Endothelial cell (in vitro differentiated cells): ENCODE measurements at regions not wholly inside any gene's neighbourhood (a gene's known extent, or its start where the extent isn't known, plus 50 kb on each side); places are given as distances from the start of the nearest gene placed in this dataset.

Source experiments
- DNase-seq: peaks from one replicate; pipeline ENCODE4 v3.0.0; 2021; ENCODE audit warnings: low spot score
- H3K27ac Mint-ChIP-seq: one replicate; pipeline ENCODE4 v1.8.0; 2021; ENCODE audit warnings: mixed read lengths, inconsistent platforms; ENCODE audit not compliant: unreplicated experiment
- H3K27me3 Mint-ChIP-seq: one replicate; pipeline ENCODE4 v1.8.0; 2021; ENCODE audit warnings: mild to moderate bottlenecking, moderate library complexity, mixed read lengths, inconsistent platforms; ENCODE audit not compliant: unreplicated experiment
- H3K36me3 Mint-ChIP-seq: one replicate; pipeline ENCODE4 v1.8.0; 2021; ENCODE audit warnings: mild to moderate bottlenecking, low read depth, mixed read lengths, inconsistent platforms; ENCODE audit not compliant: unreplicated experiment
- H3K4me1 Mint-ChIP-seq: one replicate; pipeline ENCODE4 v1.8.0; 2021; ENCODE audit warnings: mild to moderate bottlenecking, mixed read lengths, inconsistent platforms; ENCODE audit not compliant: unreplicated experiment
- H3K4me3 Mint-ChIP-seq: one replicate; pipeline ENCODE4 v1.8.0; 2021; ENCODE audit warnings: mild to moderate bottlenecking, mixed read lengths, inconsistent platforms; ENCODE audit not compliant: unreplicated experiment
- H3K9me3 Mint-ChIP-seq: one replicate; pipeline ENCODE4 v1.8.0; 2021; ENCODE audit warnings: mixed read lengths, inconsistent platforms; ENCODE audit not compliant: unreplicated experiment
- CTCF ChIP-seq: fragments of 200-600 bp; sonication (generic); IDR thresholded peaks from one replicate; pipeline ENCODE4 v1.5.0; 2021; ENCODE audit warnings: antibody characterized with exemption; ENCODE audit not compliant: unreplicated experiment

GRCh38 chr17:70658317-70658716, 489.0 kb downstream of the KCNJ2 start:
- Mint-ChIP-seq H3K4me1 (no peaks in the 10 kb centered on the region), H3K9me3 (no peaks in the 10 kb centered on the region), H3K27me3 (no peaks in the 10 kb centered on the region), H3K36me3 (no peaks in the 10 kb centered on the region), H3K4me3 (no peak overlapping the region), H3K27ac (no peak overlapping the region)
- no peak for TF ChIP-seq CTCF
- DNase-seq: no peak

GRCh38 chr17:70658840-70659239, 489.5 kb downstream of the KCNJ2 start:
- Mint-ChIP-seq H3K4me1 (no peaks in the 10 kb centered on the region), H3K27ac (no peak overlapping the region), H3K9me3 (no peaks in the 10 kb centered on the region), H3K4me3 (no peak overlapping the region), H3K36me3 (no peaks in the 10 kb centered on the region), H3K27me3 (no peaks in the 10 kb centered on the region)
- DNase-seq: no peak
- no peak for TF ChIP-seq CTCF

GRCh38 chr17:70661342-70662222, 492.2 kb downstream of the KCNJ2 start:
- Mint-ChIP-seq H3K4me1 (no peaks in the 10 kb centered on the region), H3K27me3 (no peaks in the 10 kb centered on the region), H3K4me3 (no peak overlapping the region), H3K27ac (no peak overlapping the region), H3K36me3 (no peaks in the 10 kb centered on the region), H3K9me3 (no peaks in the 10 kb centered on the region)
- no peak for DNase-seq
- no peak for TF ChIP-seq CTCF

- Mint-ChIP-seq H3K27ac (no peak overlapping the region), H3K4me3 (no peak overlapping the region), H3K27me3 (no peaks in the 10 kb centered on the region), H3K9me3 (no peaks in the 10 kb centered on the region), H3K4me1 (peaks cover 1% of the 10 kb centered on the region), H3K36me3 (no peaks in the 10 kb centered on the region)
- no peak for DNase-seq
- TF ChIP-seq CTCF: no peak
Observed at GRCh38 chr17:70668276-70668937, 499.1 kb downstream of the KCNJ2 start.
